ENCODE measurements at regions not wholly inside any gene's neighbourhood (a gene's known extent, or its start where the extent isn't known, plus 50 kb on each side); places are given as distances from the start of the nearest gene placed in this dataset.

GRCh38 chr7:15747712-15748111 is 61.2 kb upstream of the MEOX2 start:
- Histone ChIP-seq H3K27me3 (ENCODE audit: insufficient read depth, poor library complexity, severe bottlenecking) (peaks cover 2% of the 10 kb centered on the region), H3K36me3 (ENCODE audit: low read depth) (no peaks in the 10 kb centered on the region), H3K27ac (ENCODE audit: poor library complexity, severe bottlenecking) (no peak overlapping the region), H3K4me1 (ENCODE audit: insufficient read depth, poor library complexity, severe bottlenecking) (no peaks in the 10 kb centered on the region), H3K9me3 (ENCODE audit: severe bottlenecking) (no peaks in the 10 kb centered on the region), H3K4me3 (ENCODE audit: severe bottlenecking) (no peak overlapping the region)
- TF ChIP-seq, protein P1, sequence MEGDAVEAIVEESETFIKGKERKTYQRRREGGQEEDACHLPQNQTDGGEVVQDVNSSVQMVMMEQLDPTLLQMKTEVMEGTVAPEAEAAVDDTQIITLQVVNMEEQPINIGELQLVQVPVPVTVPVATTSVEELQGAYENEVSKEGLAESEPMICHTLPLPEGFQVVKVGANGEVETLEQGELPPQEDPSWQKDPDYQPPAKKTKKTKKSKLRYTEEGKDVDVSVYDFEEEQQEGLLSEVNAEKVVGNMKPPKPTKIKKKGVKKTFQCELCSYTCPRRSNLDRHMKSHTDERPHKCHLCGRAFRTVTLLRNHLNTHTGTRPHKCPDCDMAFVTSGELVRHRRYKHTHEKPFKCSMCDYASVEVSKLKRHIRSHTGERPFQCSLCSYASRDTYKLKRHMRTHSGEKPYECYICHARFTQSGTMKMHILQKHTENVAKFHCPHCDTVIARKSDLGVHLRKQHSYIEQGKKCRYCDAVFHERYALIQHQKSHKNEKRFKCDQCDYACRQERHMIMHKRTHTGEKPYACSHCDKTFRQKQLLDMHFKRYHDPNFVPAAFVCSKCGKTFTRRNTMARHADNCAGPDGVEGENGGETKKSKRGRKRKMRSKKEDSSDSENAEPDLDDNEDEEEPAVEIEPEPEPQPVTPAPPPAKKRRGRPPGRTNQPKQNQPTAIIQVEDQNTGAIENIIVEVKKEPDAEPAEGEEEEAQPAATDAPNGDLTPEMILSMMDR (IDR thresholded peaks at IDR 0.05; ENCODE audit: poor library complexity, severe bottlenecking) = no peak
- no peak for DNase-seq (ENCODE audit: low spot score)
- no peak for ATAC-seq (ENCODE audit: low read depth)

DNA sequence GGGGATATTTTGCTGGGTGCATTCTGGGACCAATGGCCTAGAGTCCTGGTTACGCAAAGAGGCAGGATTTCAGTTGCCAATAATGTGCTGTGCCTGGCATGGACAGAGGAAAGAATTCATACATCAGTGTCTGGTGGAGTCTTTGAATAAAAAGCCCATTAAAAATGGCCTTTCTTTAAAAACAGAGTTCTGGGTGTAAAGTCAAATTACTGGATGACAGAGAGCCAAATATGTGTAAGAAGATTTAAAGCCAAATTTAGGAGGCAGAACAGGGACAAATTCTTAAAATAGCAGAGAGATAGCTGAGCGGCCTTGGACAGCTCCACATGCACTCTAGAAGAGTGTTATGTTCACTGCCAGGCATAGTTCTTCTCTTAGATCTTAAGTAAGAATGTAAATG is 60.8 kb upstream of the MEOX2 start:
- DNase-seq (ENCODE audit: low spot score) (no peak), ATAC-seq (ENCODE audit: low read depth) (no peak)
- H3K4me1 ChIP-seq (ENCODE audit: insufficient read depth, poor library complexity, severe bottlenecking) = no peaks in the 10 kb centered on the region
- TF ChIP-seq, protein P1 (IDR thresholded peaks at IDR 0.05; ENCODE audit: poor library complexity, severe bottlenecking) = no peak
- no peaks in the 10 kb centered on the region for H3K27me3 ChIP-seq (ENCODE audit: insufficient read depth, poor library complexity, severe bottlenecking)
- no peak overlapping the region for H3K27ac ChIP-seq (ENCODE audit: poor library complexity, severe bottlenecking)
- no peaks in the 10 kb centered on the region for H3K36me3 ChIP-seq (ENCODE audit: low read depth)
- H3K9me3 ChIP-seq (ENCODE audit: severe bottlenecking) = no peaks in the 10 kb centered on the region
- no peak overlapping the region for H3K4me3 ChIP-seq (ENCODE audit: severe bottlenecking)

DNA sequence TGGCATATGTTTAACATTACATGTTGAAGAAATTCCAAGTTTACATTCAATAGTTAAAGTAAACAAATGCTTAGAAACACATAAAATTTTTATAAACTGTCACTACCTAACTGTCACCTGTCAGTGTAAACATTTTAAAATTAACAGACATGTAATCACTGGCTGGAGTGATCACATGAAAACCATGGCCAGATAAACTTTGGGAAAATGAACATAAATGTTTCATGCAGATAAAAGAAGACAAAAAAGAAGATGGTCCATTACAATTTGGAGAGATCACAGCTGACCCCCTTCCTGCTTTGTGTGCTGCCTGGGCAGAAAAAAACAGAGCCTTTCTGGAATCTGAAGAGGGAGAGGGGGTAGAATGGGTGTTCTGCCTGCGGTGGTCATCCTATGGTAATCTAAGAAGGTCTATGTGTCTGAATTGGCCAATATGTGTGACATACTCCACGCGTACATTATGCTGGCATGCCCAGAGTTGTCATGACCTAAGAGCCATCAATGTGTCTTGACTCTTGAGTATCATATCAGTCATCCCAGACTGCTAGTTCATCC is 57.5 kb upstream of the MEOX2 start:
- Histone ChIP-seq H3K27ac (ENCODE audit: poor library complexity, severe bottlenecking) (no peak overlapping the region), H3K27me3 (ENCODE audit: insufficient read depth, poor library complexity, severe bottlenecking) (no peaks in the 10 kb centered on the region), H3K9me3 (ENCODE audit: severe bottlenecking) (no peaks in the 10 kb centered on the region), H3K36me3 (ENCODE audit: low read depth) (no peaks in the 10 kb centered on the region), H3K4me1 (ENCODE audit: insufficient read depth, poor library complexity, severe bottlenecking) (no peaks in the 10 kb centered on the region), H3K4me3 (ENCODE audit: severe bottlenecking) (no peak overlapping the region)
- ATAC-seq (ENCODE audit: low read depth) (no peak), DNase-seq (ENCODE audit: low spot score) (no peak)
- TF ChIP-seq, protein P1 (IDR thresholded peaks at IDR 0.05; ENCODE audit: poor library complexity, severe bottlenecking) = no peak

- TF ChIP-seq, protein P1 (IDR thresholded peaks at IDR 0.05; ENCODE audit: poor library complexity, severe bottlenecking) = no peak
- Histone ChIP-seq H3K27ac (ENCODE audit: poor library complexity, severe bottlenecking) (no peak overlapping the region), H3K4me1 (ENCODE audit: insufficient read depth, poor library complexity, severe bottlenecking) (no peaks in the 10 kb centered on the region), H3K27me3 (ENCODE audit: insufficient read depth, poor library complexity, severe bottlenecking) (peaks cover 6% of the 10 kb centered on the region), H3K36me3 (ENCODE audit: low read depth) (no peaks in the 10 kb centered on the region), H3K9me3 (ENCODE audit: severe bottlenecking) (no peaks in the 10 kb centered on the region), H3K4me3 (ENCODE audit: severe bottlenecking) (no peak overlapping the region)
- ATAC-seq (ENCODE audit: low read depth) (no peak), DNase-seq (ENCODE audit: low spot score) (no peak)
These were observed 51.1 kb upstream of the MEOX2 start for GRCh38 chr7:15737601-15738000.
